HG03103 (cell line): ENCODE measurements at regions not wholly inside any gene's neighbourhood (a gene's known extent, or its start where the extent isn't known, plus 50 kb on each side); places are given as distances from the start of the nearest gene placed in this dataset.

ENCODE experiments used
- ATAC-seq: cut with Tn5 transposase; IDR thresholded peaks from one replicate; pipeline ENCODE4 v1.9.1; 2021; ENCODE audit warnings: low read depth; ENCODE audit not compliant: unreplicated experiment

GRCh38 chr10:52864201-52865106 is 91.9 kb upstream of the MBL2 start:
- ATAC-seq, result no peak

DNA sequence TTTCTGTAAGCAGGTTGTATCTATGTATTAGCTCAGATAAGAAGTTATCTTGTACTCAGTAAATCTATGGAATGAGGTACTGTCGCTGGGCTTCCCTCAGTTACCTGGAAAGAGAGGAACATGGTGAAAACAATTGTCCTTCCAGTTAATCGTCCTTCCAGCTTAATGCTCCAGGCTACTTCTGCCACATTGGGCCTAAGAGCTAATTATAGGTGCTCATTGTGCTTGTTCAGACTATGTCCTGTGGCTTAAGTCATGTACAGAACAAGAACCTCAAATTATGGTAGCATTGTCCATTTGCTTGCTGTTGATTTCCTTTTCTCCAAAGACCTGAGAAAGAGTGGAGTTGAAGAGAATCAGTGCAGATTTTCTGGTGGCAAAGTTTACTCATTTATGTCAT is 86.1 kb upstream of the MBL2 start:
- no peak for ATAC-seq

DNA sequence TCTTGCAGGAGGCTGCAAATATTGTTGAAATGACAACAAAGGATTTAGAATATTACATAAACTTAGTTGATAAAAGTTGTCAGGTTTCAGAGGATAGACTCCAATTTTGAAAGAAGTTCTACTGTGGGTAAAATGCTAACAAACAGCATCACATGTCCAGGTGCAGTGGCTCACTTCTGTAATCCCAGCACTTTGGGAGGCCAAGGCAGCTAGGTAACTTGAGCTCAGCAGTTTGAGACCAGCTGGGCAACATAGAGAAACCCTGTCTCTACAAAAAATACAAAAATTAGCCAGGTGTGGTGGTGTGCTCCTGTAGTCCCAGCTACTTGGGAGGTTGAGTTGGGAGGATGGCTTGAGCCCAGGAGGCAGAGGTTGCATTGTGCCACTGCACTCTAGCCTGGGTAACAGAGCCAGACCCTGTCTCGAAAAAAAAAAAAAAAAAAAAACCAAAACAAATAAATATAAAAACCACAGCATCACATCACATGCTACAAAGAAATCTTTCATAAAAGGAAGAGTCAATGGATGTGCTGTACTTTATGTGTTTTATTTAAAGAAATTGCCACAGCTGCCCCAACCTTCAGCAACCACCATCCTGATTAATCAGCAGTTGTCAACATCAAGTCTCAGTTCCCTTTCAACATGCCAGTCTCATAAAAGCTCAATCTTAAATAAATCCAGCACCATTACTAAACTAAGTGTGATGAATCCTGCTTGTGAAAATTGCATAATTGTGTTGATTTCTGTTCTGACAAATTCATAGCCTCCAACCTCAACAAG is 83.2 kb upstream of the MBL2 start:
- ATAC-seq, result no peak

- no peak for ATAC-seq
Observed at GRCh38 chr10:52853704-52854103, 81.1 kb upstream of the MBL2 start.

GRCh38 chr10:52836816-52837215 is 64.2 kb upstream of the MBL2 start:
- ATAC-seq, result no peak
